ENCODE measurements at regions not wholly inside any gene's neighbourhood (a gene's known extent, or its start where the extent isn't known, plus 50 kb on each side); places are given as distances from the start of the nearest gene placed in this dataset.

- no peak for TF ChIP-seq CEBPB (IDR thresholded peaks at IDR 0.05; ENCODE audit: low read depth, low read length)
These were observed 215.1 kb downstream of the SOX4 start (continued) for GRCh38 chr6:21808551-21809242.

DNA sequence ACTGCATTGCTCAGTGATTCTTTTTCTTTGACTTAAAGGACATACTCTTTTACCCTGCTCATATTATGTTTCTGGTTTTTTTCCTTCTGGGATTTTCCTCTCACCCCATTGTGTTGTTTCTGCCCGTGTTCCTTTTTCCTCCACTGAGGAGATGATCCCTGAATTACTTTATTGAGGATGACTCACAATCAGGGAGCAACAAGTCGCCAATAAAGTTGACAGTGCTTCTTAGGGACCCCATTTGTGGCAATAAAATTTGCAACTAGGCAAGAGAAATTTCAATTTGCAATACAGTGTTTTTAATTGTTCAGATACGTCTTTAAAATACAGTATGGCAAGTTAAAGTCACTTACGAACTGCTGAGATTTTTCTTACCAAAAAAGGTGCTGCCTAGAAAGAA lies 217.9 kb downstream of the SOX4 start:
- intact Hi-C loops (cut with micrococcal nuclease) = no loop called here
- Histone ChIP-seq H3K4me1 (ENCODE audit: control insufficient read depth, insufficient read depth, low read length) (peaks cover 18% of the 10 kb centered on the region), H3K14ac (replicated peaks; ENCODE audit: low read depth, low read length) (peak overlapping the region; percentile 48; the same call in 1 of the 2 replicates), H3K4ac (ENCODE audit: low read depth, low read length) (no peak overlapping the region), H3K36me3 (ENCODE audit: control insufficient read depth, insufficient read depth, low read length) (peaks cover 4% of the 10 kb centered on the region), H4K8ac (ENCODE audit: low read depth in 2 of 2, low read length in 2 of 2) (no peak overlapping the region), H3K27me3 (ENCODE audit: control insufficient read depth, insufficient read depth, low read length) (no peaks in the 10 kb centered on the region), H3K18ac (ENCODE audit: low read depth, low read length) (no peak overlapping the region), H3K4me3 (ENCODE audit: insufficient read depth, low read depth, low read length) (no peak overlapping the region), H4K91ac (ENCODE audit: insufficient read depth, low read depth, low read length) (no peak overlapping the region), H3K27ac (ENCODE audit: insufficient read depth, low read length) (no peak overlapping the region), H2BK15ac (ENCODE audit: low read depth, low read length) (no peak overlapping the region), H3K56ac (ENCODE audit: extremely low read depth, insufficient read depth, low read length) (no peak overlapping the region), H3K23ac (ENCODE audit: low read depth, low read length) (no peak overlapping the region), H3K79me1 (ENCODE audit: low read depth in 1 of 2, low read length in 2 of 2) (no peaks in the 10 kb centered on the region), H2BK5ac (ENCODE audit: low read depth, low read length, poor library complexity, severe bottlenecking) (no peak overlapping the region), H3K4me2 (ENCODE audit: low read depth, low read length) (no peak overlapping the region), H4K5ac (ENCODE audit: low read depth, low read length) (no peak overlapping the region), H2BK120ac (ENCODE audit: low read depth, low read length) (no peak overlapping the region), H3K9me3 (ENCODE audit: control insufficient read depth, insufficient read depth, low read length) (no peaks in the 10 kb centered on the region), H2BK20ac (ENCODE audit: low read depth, low read length) (no peak overlapping the region), H2AK9ac (replicated peaks; ENCODE audit: low read depth, low read length, poor library complexity) (no peak overlapping the region), H2AFZ (replicated peaks; ENCODE audit: low read length, poor library complexity) (no peak overlapping the region), H2AK5ac (ENCODE audit: low read depth, low read length) (no peak overlapping the region), H4K20me1 (ENCODE audit: insufficient read depth, low read length) (no peaks in the 10 kb centered on the region), H3K9ac (ENCODE audit: low read depth, low read length) (no peak overlapping the region), H3K9me1 (ENCODE audit: insufficient read depth, low read length) (peaks cover 5% of the 10 kb centered on the region)
- dilution Hi-C loops (cut with HindIII; ENCODE audit: low sequenced_read_pairs, unreplicated experiment) = no loop called here
- ChIA-PET POLR2A (ENCODE audit: unreplicated experiment) (interaction anchor here (0.6 kb wide), 1 partner anchor 26 kb away, joined by 3 read pairs; no protein-coding TSS in a partner anchor), CTCF (interaction anchor here (0.6 kb wide), 1 partner anchor 1013 kb away, joined by 3 read pairs; no protein-coding TSS in a partner anchor)
- in situ Hi-C loops (cut with MboI; ENCODE audit: low sequenced_read_pairs) = no loop called here
- no peak for ATAC-seq (ENCODE audit: low read depth)
- 100% methylated on average over 1 of the region's 4 CpGs; no CpG with 5 or more reads in 1 of the 2 experiments for WGBS, 2 experiments (ENCODE audit: extremely low coverage in 2 of 2, insufficient read length in 1 of 2)
- no TSS peak for BruUV-seq (replicated peaks)
- no peak for DNase-seq
- TF ChIP-seq, protein P1, sequence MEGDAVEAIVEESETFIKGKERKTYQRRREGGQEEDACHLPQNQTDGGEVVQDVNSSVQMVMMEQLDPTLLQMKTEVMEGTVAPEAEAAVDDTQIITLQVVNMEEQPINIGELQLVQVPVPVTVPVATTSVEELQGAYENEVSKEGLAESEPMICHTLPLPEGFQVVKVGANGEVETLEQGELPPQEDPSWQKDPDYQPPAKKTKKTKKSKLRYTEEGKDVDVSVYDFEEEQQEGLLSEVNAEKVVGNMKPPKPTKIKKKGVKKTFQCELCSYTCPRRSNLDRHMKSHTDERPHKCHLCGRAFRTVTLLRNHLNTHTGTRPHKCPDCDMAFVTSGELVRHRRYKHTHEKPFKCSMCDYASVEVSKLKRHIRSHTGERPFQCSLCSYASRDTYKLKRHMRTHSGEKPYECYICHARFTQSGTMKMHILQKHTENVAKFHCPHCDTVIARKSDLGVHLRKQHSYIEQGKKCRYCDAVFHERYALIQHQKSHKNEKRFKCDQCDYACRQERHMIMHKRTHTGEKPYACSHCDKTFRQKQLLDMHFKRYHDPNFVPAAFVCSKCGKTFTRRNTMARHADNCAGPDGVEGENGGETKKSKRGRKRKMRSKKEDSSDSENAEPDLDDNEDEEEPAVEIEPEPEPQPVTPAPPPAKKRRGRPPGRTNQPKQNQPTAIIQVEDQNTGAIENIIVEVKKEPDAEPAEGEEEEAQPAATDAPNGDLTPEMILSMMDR (conservative IDR thresholded peaks at IDR 0.05; ENCODE audit: low read depth, low read length) = no peak
- TF ChIP-seq RAD21 (IDR thresholded peaks at IDR 0.05; ENCODE audit: low read length) = no peak
- TF ChIP-seq MAZ (IDR thresholded peaks at IDR 0.05; ENCODE audit: borderline replicate concordance, low read depth, low read length) = no peak
- no peak for TF ChIP-seq RFX5 (IDR thresholded peaks at IDR 0.05; ENCODE audit: low read depth, low read length)
- TF ChIP-seq MXI1 (IDR thresholded peaks at IDR 0.05; ENCODE audit: borderline replicate concordance, low read depth, low read length) = no peak
- no peak for TF ChIP-seq USF2 (IDR thresholded peaks at IDR 0.05; ENCODE audit: low read depth, low read length)
- no peak for TF ChIP-seq CHD1 (IDR thresholded peaks at IDR 0.05; ENCODE audit: low read depth, low read length)
- no peak for TF ChIP-seq ELK1 (IDR thresholded peaks at IDR 0.05; ENCODE audit: borderline replicate concordance, low read depth, low read length)
- TF ChIP-seq MAFK (IDR thresholded peaks at IDR 0.05; ENCODE audit: low read depth, low read length) = no peak
- no peak for TF ChIP-seq RCOR1 (IDR thresholded peaks at IDR 0.05; ENCODE audit: insufficient replicate concordance, low read length)
- TF ChIP-seq NFE2L2 (IDR thresholded peaks at IDR 0.05; ENCODE audit: low read depth, low read length) = no peak
- no peak for TF ChIP-seq SMC3 (IDR thresholded peaks at IDR 0.05; ENCODE audit: low read depth, low read length)
- no peak for TF ChIP-seq POLR2A (IDR thresholded peaks at IDR 0.05; ENCODE audit: low read depth, low read length)
